ENCODE measurements at regions not wholly inside any gene's neighbourhood (a gene's known extent, or its start where the extent isn't known, plus 50 kb on each side); places are given as distances from the start of the nearest gene placed in this dataset.

- TF ChIP-seq CTCF (IDR thresholded peaks at IDR 0.05) (no peak), POLR2A (IDR thresholded peaks at IDR 0.05; ENCODE audit: low read depth) (no peak), POLR2AphosphoS5 (IDR thresholded peaks at IDR 0.05) (no peak)
Measured at GRCh38 chr3:94323596-94323995, 260.7 kb downstream of the NSUN3 start.
